ENCODE measurements at regions not wholly inside any gene's neighbourhood (a gene's known extent, or its start where the extent isn't known, plus 50 kb on each side); places are given as distances from the start of the nearest gene placed in this dataset.

DNA sequence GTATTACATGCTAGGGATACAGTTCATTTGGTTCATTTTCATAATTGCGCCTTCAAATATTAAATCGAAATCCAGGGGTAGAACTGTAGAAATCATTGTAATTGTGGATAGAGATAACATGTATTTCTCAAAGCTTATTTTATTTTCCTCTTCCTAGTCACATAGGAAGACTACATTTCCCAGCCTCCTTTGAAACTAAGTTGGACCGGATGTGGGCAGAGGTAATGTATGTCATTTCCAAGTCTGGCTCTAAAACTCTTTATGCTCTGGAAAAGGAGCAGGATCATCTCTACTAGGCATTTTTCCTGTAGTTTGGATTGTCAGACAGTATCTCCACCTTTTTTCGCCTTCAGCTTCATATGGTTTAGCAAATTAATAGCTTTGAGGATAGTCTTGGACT, 70.1 kb upstream of the CRY1 start:
- Histone ChIP-seq H3K4me2 (ENCODE audit: insufficient read depth, low read length) (no peak overlapping the region), H2AFZ (ENCODE audit: low read depth, low read length) (no peak overlapping the region), H3K27ac (ENCODE audit: insufficient read depth, low read depth, low read length) (no peak overlapping the region), H3K79me2 (ENCODE audit: control insufficient read depth, insufficient read depth, low read length) (no peaks in the 10 kb centered on the region), H3K9me3 (replicated peaks; ENCODE audit: control insufficient read depth, insufficient read depth, low read length) (no peaks in the 10 kb centered on the region), H4K20me1 (replicated peaks; ENCODE audit: control insufficient read depth, extremely low read depth, insufficient read depth, low read length) (no peaks in the 10 kb centered on the region), H3K27me3 (ENCODE audit: control insufficient read depth in 2 of 2, insufficient read depth in 2 of 2, low read length in 2 of 2) (peaks cover 0 to 2% of the 10 kb centered on the region in 2 experiments), H3K9me1 (replicated peaks; ENCODE audit: control insufficient read depth, extremely low read depth, insufficient read depth, low read length) (no peaks in the 10 kb centered on the region), H3K4me1 (ENCODE audit: control insufficient read depth, extremely low read depth, insufficient read depth, low read length) (no peaks in the 10 kb centered on the region), H3K4me3 (replicated peaks in 1 of 3; ENCODE audit: insufficient read depth in 1 of 3, low read depth in 1 of 3, low read length in 3 of 3) (no peak overlapping the region), H3K36me3 (ENCODE audit: control insufficient read depth in 2 of 2, extremely low read depth in 1 of 2, insufficient read depth in 2 of 2, low read length in 2 of 2) (no peaks in the 10 kb centered on the region), H3K9ac (replicated peaks; ENCODE audit: extremely low read depth, insufficient read depth, low read length) (no peak overlapping the region)
- intact Hi-C loops (cut with micrococcal nuclease), result no loop called here
- DNase-seq (ENCODE audit: low read depth, low spot score) (no peak), FAIRE-seq (no peak)
- CTCF ChIA-PET, result no interaction called here
- TF ChIP-seq MAX (IDR thresholded peaks at IDR 0.05; ENCODE audit: insufficient read depth, insufficient read length), result no peak
- no peak for TF ChIP-seq GATA2 (IDR thresholded peaks at IDR 0.05; ENCODE audit: insufficient read depth, insufficient read length, low read depth, low read length)
- no peak for TF ChIP-seq FOS (IDR thresholded peaks at IDR 0.05; ENCODE audit: borderline replicate concordance, insufficient read depth, low read length)
- no peak for TF ChIP-seq JUN (IDR thresholded peaks at IDR 0.05; ENCODE audit: borderline replicate concordance, insufficient read depth, insufficient read length, low read depth)
- TF ChIP-seq POLR2A (IDR thresholded peaks at IDR 0.05; ENCODE audit: low read depth, low read length), result no peak
- POLR2A ChIA-PET, result no interaction called here
- BruUV-seq (replicated peaks), result no TSS peak
- dilution Hi-C loops (cut with MboI; ENCODE audit: extremely low pct_ligation_motif_present, low sequenced_read_pairs), result no loop called here

DNA sequence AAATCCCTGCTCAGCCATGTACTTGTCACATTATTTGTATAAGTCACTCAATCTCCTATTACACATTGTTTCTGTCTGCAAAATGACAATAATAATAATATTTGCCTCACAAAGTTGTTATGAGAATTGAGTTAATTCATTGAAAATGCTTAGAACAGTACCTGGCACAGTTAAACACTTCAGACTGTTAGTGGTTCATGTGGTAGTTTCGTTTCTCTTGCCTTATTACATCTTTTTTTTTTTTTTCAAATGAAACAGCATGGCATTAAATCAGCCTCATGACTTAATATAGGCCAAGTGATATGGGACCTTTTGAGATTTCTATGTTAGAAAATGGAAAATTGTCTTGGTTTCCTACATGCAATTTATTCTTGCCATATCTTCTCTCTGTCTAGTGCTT, 71.0 kb upstream of the CRY1 start:
- Histone ChIP-seq H3K4me2 (ENCODE audit: insufficient read depth, low read length) (no peak overlapping the region), H3K36me3 (ENCODE audit: control insufficient read depth in 2 of 2, extremely low read depth in 1 of 2, insufficient read depth in 2 of 2, low read length in 2 of 2) (no peaks in the 10 kb centered on the region), H3K27me3 (ENCODE audit: control insufficient read depth in 2 of 2, insufficient read depth in 2 of 2, low read length in 2 of 2) (no peaks in the 10 kb centered on the region), H3K27ac (ENCODE audit: insufficient read depth, low read depth, low read length) (no peak overlapping the region), H3K79me2 (ENCODE audit: control insufficient read depth, insufficient read depth, low read length) (no peaks in the 10 kb centered on the region), H3K9me3 (replicated peaks; ENCODE audit: control insufficient read depth, insufficient read depth, low read length) (no peaks in the 10 kb centered on the region), H3K9me1 (replicated peaks; ENCODE audit: control insufficient read depth, extremely low read depth, insufficient read depth, low read length) (no peaks in the 10 kb centered on the region), H2AFZ (ENCODE audit: low read depth, low read length) (no peak overlapping the region), H3K4me3 (replicated peaks in 1 of 3; ENCODE audit: insufficient read depth in 1 of 3, low read depth in 1 of 3, low read length in 3 of 3) (no peak overlapping the region), H4K20me1 (replicated peaks; ENCODE audit: control insufficient read depth, extremely low read depth, insufficient read depth, low read length) (no peaks in the 10 kb centered on the region), H3K9ac (replicated peaks; ENCODE audit: extremely low read depth, insufficient read depth, low read length) (no peak overlapping the region), H3K4me1 (ENCODE audit: control insufficient read depth, extremely low read depth, insufficient read depth, low read length) (no peaks in the 10 kb centered on the region)
- BruUV-seq (replicated peaks), result no TSS peak
- dilution Hi-C loops (cut with MboI; ENCODE audit: extremely low pct_ligation_motif_present, low sequenced_read_pairs) (no loop called here), intact Hi-C loops (cut with micrococcal nuclease) (no loop called here)
- ChIA-PET CTCF (no interaction called here), POLR2A (no interaction called here)
- TF ChIP-seq POLR2A (IDR thresholded peaks at IDR 0.05; ENCODE audit: low read depth, low read length) (no peak), POLR2AphosphoS5 (IDR thresholded peaks at IDR 0.05; ENCODE audit: insufficient read depth, low read depth, low read length) (no peak), CTCF (IDR thresholded peaks at IDR 0.05; ENCODE audit: extremely low read depth in 1 of 2, insufficient read depth in 1 of 2, low read depth in 1 of 2, low read length in 2 of 2) (no peak), GATA2 (IDR thresholded peaks at IDR 0.05; ENCODE audit: insufficient read depth, insufficient read length, low read depth, low read length) (no peak), MYC (IDR thresholded peaks at IDR 0.05; ENCODE audit: low read depth, low read length) (no peak), FOS (IDR thresholded peaks at IDR 0.05; ENCODE audit: borderline replicate concordance, insufficient read depth, low read length) (no peak), MAX (IDR thresholded peaks at IDR 0.05; ENCODE audit: insufficient read depth, insufficient read length) (no peak), EZH2 (IDR thresholded peaks at IDR 0.05; ENCODE audit: borderline replicate concordance, low read depth, low read length, severe bottlenecking) (no peak), JUN (IDR thresholded peaks at IDR 0.05; ENCODE audit: borderline replicate concordance, insufficient read depth, insufficient read length, low read depth) (no peak)
- DNase-seq (ENCODE audit: low read depth, low spot score) (no peak), FAIRE-seq (no peak)
